C4-2B (cell line): ENCODE measurements at regions not wholly inside any gene's neighbourhood (a gene's known extent, or its start where the extent isn't known, plus 50 kb on each side); places are given as distances from the start of the nearest gene placed in this dataset.
A peak's percentile ranks its signal among the peaks of the same experiment; 100 is the strongest.

Experiments
- H3K27ac ChIP-seq: fragments of 450-650 bp; 2 replicates; pipeline ENCODE4 v1.5.1; 2017
- ZFX ChIP-seq: fragments of 450-650 bp; IDR thresholded peaks from 2 replicates; pipeline ENCODE4 v1.6.1; 2017
- TF ChIP-seq, protein P1 (sequence below): fragments of 450-650 bp; conservative IDR thresholded peaks from 2 replicates; pipeline ENCODE4 v1.5.1; 2017; ENCODE audit warnings: mild to moderate bottlenecking

DNA sequence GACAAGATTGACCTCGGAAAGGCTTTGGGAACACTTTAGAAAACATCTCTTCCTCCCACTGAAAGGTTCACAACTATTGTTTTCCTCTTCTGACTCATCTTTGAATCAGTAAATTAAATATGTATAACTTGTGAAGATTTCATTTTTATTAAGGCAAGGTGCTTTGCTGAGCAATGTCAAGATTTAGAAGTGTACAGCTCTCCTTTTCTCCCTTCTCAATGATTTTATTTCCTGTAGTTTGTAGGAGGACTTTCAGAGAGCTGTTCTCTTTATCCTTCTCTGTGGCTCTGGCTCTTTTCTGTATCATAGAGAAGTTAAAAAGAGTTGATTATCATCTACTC is 594.2 kb downstream of the METTL15 start:
- H3K27ac ChIP-seq, result no peak overlapping the region
- no peak for TF ChIP-seq ZFX
- TF ChIP-seq, protein P1, sequence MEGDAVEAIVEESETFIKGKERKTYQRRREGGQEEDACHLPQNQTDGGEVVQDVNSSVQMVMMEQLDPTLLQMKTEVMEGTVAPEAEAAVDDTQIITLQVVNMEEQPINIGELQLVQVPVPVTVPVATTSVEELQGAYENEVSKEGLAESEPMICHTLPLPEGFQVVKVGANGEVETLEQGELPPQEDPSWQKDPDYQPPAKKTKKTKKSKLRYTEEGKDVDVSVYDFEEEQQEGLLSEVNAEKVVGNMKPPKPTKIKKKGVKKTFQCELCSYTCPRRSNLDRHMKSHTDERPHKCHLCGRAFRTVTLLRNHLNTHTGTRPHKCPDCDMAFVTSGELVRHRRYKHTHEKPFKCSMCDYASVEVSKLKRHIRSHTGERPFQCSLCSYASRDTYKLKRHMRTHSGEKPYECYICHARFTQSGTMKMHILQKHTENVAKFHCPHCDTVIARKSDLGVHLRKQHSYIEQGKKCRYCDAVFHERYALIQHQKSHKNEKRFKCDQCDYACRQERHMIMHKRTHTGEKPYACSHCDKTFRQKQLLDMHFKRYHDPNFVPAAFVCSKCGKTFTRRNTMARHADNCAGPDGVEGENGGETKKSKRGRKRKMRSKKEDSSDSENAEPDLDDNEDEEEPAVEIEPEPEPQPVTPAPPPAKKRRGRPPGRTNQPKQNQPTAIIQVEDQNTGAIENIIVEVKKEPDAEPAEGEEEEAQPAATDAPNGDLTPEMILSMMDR, result no peak

DNA sequence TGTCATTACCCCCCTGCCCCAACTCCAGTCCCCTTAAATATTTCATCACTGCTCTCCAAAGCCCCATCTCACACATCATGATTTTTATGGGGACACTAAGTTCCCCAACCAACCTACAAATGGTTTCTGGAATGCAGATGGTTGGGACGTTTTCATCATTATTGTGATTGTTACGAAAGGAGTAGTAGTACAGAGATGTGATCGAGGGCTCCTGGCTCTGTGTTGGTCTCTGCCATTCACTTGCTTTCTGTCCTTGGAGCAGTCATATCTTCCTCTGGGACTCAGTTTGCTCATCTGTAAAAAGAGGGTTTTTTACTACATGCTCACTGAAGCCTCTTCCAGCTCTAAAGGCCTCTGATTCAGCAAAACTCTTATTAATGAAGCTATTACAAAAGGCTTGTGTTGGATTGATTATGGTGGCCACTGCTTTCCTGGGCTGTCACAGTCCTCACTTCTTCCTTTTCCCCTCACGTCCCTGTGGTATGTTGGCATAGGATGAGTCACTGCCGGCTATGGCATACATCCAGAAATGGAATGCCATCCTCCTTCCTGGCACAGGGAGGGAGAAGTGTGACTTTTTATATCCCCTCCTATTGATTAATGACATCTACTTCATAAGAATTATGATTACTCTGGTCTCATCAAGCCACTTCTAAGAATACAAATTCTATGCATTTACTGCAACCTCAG is 593.7 kb downstream of the METTL15 start:
- no peak overlapping the region for H3K27ac ChIP-seq
- no peak for TF ChIP-seq ZFX
- TF ChIP-seq, protein P1, result no peak

DNA sequence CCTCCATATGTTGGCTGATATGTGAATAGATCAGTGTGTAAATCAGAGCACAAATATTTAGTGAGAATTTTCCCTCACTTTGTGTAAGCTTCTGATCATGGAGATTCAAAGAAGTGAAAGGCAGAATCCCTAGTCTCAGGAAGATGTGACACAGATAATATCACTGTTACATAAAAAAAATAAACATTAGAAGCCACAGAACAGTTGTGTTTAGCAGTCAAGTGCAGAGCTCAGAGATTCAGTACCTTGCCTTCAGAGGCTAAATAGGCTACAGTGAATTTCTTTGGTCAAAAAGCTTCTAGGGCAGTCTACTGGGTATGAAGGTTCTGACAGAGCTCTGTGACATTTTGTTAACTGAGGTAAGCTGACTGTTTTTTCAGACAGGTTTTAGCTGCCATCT is 591.5 kb downstream of the METTL15 start:
- TF ChIP-seq, protein P1, result no peak
- TF ChIP-seq ZFX, result no peak
- no peak overlapping the region for H3K27ac ChIP-seq

DNA sequence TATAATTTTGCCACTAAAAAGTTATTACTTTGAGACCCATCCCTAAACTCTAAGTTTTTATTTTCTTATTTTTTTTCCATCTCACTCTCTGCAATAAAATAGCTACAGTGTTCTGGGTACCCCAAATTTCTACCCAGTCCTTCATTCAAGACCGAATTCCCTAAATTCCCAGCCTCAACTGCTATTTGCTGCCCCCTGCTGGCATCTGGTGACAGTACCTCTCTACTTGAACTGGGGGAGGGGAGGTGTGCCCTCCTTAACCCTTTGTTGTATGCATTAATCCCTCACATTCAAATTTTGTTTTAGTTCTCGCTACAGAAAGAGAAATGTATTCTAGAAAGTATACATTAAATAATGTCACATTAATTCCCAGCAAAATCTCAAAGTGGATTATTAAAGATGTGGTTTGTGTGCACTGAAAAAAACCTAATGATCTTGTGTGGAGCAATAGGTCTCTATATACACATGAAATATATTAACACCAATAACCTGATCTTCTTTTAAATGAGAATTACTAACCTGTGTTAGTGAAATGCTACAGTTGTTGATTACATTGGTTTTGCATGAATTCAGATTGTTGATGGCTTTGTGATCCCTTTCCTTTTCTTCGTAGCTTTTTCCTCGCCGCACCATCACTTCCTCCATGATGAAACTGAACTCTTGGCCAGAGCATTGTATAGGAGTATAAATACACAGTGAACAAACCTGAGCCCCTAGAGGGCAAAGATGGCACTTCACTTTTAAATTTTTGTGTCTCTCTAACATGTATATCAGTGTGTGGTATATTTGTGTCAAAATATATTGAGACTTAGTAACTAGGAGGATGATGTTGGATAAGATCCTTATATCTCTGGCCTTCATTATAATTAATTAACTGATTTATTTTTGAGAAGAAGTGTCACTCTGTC is 590.0 kb downstream of the METTL15 start:
- TF ChIP-seq ZFX, result no peak
- TF ChIP-seq, protein P1, result peak; percentile 93
- H3K27ac ChIP-seq, result no peak overlapping the region

DNA sequence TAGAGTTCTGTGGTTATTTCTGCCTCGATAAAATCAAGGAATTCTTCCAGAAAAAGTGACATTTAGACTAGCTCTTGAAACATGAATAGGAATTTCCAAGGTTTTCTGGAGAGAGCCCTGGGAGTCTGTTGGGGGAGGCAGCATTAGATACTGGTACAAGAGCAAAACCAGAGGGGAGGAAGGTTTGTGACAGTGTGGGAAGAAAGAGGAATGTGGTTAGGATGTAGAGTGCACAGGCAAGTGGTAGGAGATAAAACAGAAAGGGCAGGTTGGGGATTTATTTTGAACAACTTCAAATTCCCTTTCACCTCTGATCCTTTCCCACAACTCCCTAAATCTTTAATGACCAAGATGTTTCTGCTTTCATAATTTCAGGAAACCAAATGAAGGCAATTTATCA is 588.4 kb downstream of the METTL15 start:
- TF ChIP-seq, protein P1, result no peak
- no peak for TF ChIP-seq ZFX
- no peak overlapping the region for H3K27ac ChIP-seq

DNA sequence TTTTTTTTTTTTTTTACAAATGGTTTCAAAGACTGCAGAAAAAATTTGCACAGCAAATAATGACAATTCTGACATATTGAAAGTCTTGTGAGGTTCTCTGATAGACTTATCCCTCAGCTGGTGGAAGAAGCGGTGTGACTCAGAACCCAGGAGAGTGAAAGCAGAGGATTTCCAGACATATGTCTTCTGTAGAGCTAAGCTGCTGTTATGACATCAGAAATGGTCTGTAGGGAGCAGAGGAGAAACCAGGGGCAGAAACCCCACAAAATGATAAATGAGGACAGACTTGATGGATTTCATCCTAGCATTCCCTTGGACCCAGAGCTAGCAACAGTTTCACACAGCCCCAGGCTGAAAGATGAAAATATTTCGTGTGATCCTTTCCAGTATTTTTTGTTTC is 582.6 kb downstream of the METTL15 start:
- no peak for TF ChIP-seq ZFX
- TF ChIP-seq, protein P1, result no peak
- H3K27ac ChIP-seq, result no peak overlapping the region

DNA sequence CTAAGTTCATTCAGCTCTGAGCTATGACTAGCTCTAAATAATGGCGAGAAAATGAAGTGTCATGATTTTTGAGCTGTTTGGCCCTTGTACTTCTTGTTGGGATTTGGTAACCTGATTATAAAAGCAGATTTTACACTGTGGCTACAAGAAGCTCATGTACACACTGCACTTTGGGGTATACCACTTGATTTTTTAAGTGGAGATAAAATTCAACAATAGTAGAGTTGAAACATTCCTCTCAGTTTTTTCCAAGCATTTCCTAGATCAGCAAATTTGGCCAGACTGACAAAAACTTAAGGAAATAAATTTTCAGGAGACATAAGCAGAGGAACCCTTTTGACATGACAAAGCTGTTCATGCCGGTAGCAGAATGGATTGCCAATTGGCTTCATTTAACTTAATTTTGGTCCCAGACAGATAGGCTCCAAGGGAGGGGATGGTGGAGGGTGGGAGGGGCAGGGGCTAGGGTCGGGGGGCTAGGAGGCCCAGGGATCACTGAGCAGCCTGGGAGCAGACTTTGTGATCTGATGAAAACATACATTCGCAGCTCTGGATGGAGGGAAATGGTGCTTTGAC is 575.9 kb downstream of the METTL15 start:
- H3K27ac ChIP-seq, result no peak overlapping the region
- TF ChIP-seq, protein P1, result no peak
- TF ChIP-seq ZFX, result no peak
